H1 (cell line): ENCODE measurements at regions not wholly inside any gene's neighbourhood (a gene's known extent, or its start where the extent isn't known, plus 50 kb on each side); places are given as distances from the start of the nearest gene placed in this dataset.

Experiments used
- ASH2L ChIP-seq: fragments of 200-600, 300-600 bp; sonication (generic); IDR thresholded peaks from one replicate; pipeline ENCODE4 v1.7.1; 2017; ENCODE audit warnings: low read length
- BCL11A ChIP-seq, 2 experiments: IDR thresholded peaks; one replicate each; pipeline ENCODE4 v1.6.1; 2011; ENCODE audit warnings: low read depth in 2 of 2, low read length in 2 of 2, mild to moderate bottlenecking in 2 of 2
- BRCA1 ChIP-seq: IDR thresholded peaks from 2 replicates; pipeline ENCODE4 v1.6.1; 2012; ENCODE audit warnings: low read depth, low read length, improper control_type of control experiment
- CHD7 ChIP-seq: fragments of 300-600 bp; sonication (generic); IDR thresholded peaks from 2 replicates; pipeline ENCODE4 v1.7.1; 2012; ENCODE audit warnings: low read length, moderate library complexity, mild to moderate bottlenecking, inconsistent platforms; ENCODE audit not compliant: insufficient replicate concordance
- CREB1 ChIP-seq: IDR thresholded peaks from 2 replicates; pipeline ENCODE4 v1.6.1; 2012; ENCODE audit warnings: inconsistent platforms
- HDAC6 ChIP-seq: IDR thresholded peaks from one replicate; pipeline ENCODE4 v1.7.1; 2012; ENCODE audit warnings: low read depth, mild to moderate bottlenecking, inconsistent platforms, low read length, moderate library complexity
- JUN ChIP-seq: IDR thresholded peaks from 2 replicates; pipeline ENCODE4 v1.6.1; 2011; ENCODE audit warnings: low read depth, mild to moderate bottlenecking, improper control_type of control experiment, low read length
- KDM1A ChIP-seq: fragments of 200-600, 300-600 bp; sonication (generic); IDR thresholded peaks from 2 replicates; pipeline ENCODE4 v1.7.1; 2016; ENCODE audit warnings: mild to moderate bottlenecking, low read length, borderline replicate concordance
- POLR2A ChIP-seq, 2 experiments: IDR thresholded peaks; 1 replicate in 1 of 2; 2 replicates in 1 of 2; pipeline ENCODE4 v1.6.1; 2011; ENCODE audit warnings: low read depth in 2 of 2, low read length in 2 of 2, mild to moderate bottlenecking in 2 of 2; ENCODE audit errors: control extremely low read depth in 1 of 2
- SIN3A ChIP-seq, 2 experiments: IDR thresholded peaks in 1 of 2; conservative IDR thresholded peaks in 1 of 2; 2 replicates each; pipeline ENCODE4 v1.6.1; 2011 to 2012; ENCODE audit warnings: low read length in 2 of 2, improper control_type of control experiment in 1 of 2, low read depth in 1 of 2, mild to moderate bottlenecking in 1 of 2
- SP1 ChIP-seq: IDR thresholded peaks from 2 replicates; pipeline ENCODE4 v1.6.1; 2011; ENCODE audit warnings: low read depth, low read length
- TAF7 ChIP-seq: optimal IDR thresholded peaks from 2 replicates; pipeline ENCODE3; 2011; ENCODE audit warnings: low read depth, mild to moderate bottlenecking, inconsistent platforms, low read length, moderate library complexity, borderline replicate concordance
- TCF12 ChIP-seq: IDR thresholded peaks from 2 replicates; pipeline ENCODE4 v1.6.1; 2011; ENCODE audit warnings: low read depth, mild to moderate bottlenecking, low read length
- TEAD4 ChIP-seq: IDR thresholded peaks from 2 replicates; pipeline ENCODE4 v1.6.1; 2012; ENCODE audit warnings: low read depth, low read length, inconsistent platforms, mixed read lengths

- TF ChIP-seq CHD7 (no peak), POLR2A (IDR thresholded peaks at IDR 0.05; ENCODE audit: control extremely low read depth in 1 of 2, low read depth in 2 of 2, low read length in 2 of 2) (no peak), BCL11A (IDR thresholded peaks at IDR 0.05; ENCODE audit: low read depth in 2 of 2, low read length in 2 of 2) (no peak), BRCA1 (no peak), SIN3A (conservative IDR thresholded peaks at IDR 0.05 in 1 of 2, IDR thresholded peaks at IDR 0.05 in 1 of 2; ENCODE audit: low read depth in 1 of 2, low read length in 2 of 2) (no peak), TAF7 (no peak), TEAD4 (no peak), KDM1A (no peak), HDAC6 (no peak), JUN (no peak), SP1 (no peak), ASH2L (no peak), CREB1 (no peak), TCF12 (no peak)
Measured at GRCh38 chr2:41475959-41476358, 571.9 kb upstream of the PKDCC start (continued).
